SK-N-SH (cell line): ENCODE measurements at regions not wholly inside any gene's neighbourhood (a gene's known extent, or its start where the extent isn't known, plus 50 kb on each side); places are given as distances from the start of the nearest gene placed in this dataset.
"Not testable (repeated sequence)": the region's sequence is repeated elsewhere in the genome, so short reads cannot be mapped to it uniquely, and the experiment has no call there.

ENCODE experiments used
- CTCF ChIA-PET: fragments of 300-600, 350-600 bp; formaldehyde crosslinking; extraction: SDS; loops from one replicate; lab custom pipeline; 2021; lab: Yijun Ruan, JAX
- POLR2A ChIA-PET: fragments of 350-600 bp; sonication (Branson Sonifier 250); formaldehyde crosslinking; extraction: SDS; loops from one replicate; lab custom pipeline; 2020; ENCODE audit warnings: antibody characterized with exemption, inconsistent platforms; lab: Yijun Ruan, JAX
- DNase-seq: peaks from one replicate; pipeline ENCODE4 v3.0.0; 2012
- H2AFZ ChIP-seq: fragments of 200-600 bp; sonication (generic); 2 replicates; pipeline ENCODE4 v1.8.1; 2016; ENCODE audit warnings: antibody characterized with exemption, mild to moderate bottlenecking, low read depth
- H3F3A ChIP-seq: fragments of 200-600 bp; sonication (generic); replicated peaks from 2 replicates; pipeline ENCODE3; 2016; ENCODE audit warnings: antibody characterized with exemption, mild to moderate bottlenecking; ENCODE audit not compliant: insufficient read depth
- H3K27ac ChIP-seq, 2 experiments: fragments of 200-500 bp in 1 of 2; fragments of 200-600 bp in 1 of 2; sonication (Bioruptor generic) in 1 of 2; sonication (generic), shearing (Covaris generic) in 1 of 2; 2 replicates each; pipeline versions ENCODE4 v1.5.1 to v1.6.1; 2014 to 2016; ENCODE audit warnings: low read depth in 2 of 2, inconsistent platforms in 1 of 2, low read length in 1 of 2, mild to moderate bottlenecking in 1 of 2, mixed read lengths in 1 of 2
- H3K27me3 ChIP-seq: fragments of 200-600 bp; sonication (generic), shearing (Covaris generic); 2 replicates; pipeline ENCODE4 v1.6.1; 2016; ENCODE audit warnings: mixed run types; ENCODE audit not compliant: insufficient read depth
- H3K36me3 ChIP-seq, 2 experiments: fragments of 200-500 bp in 1 of 2; fragments of 200-600 bp in 1 of 2; sonication (Bioruptor generic) in 1 of 2; sonication (generic) in 1 of 2; replicated peaks in 1 of 2; 2 replicates each; pipeline versions ENCODE3 to v1.5.1; 2014 to 2016; ENCODE audit warnings: low read length in 1 of 2, mild to moderate bottlenecking in 1 of 2; ENCODE audit not compliant: insufficient read depth in 2 of 2, control insufficient read depth in 1 of 2
- H3K4me1 ChIP-seq, 2 experiments: fragments of 200-500 bp in 1 of 2; fragments of 200-600 bp in 1 of 2; sonication (Bioruptor generic) in 1 of 2; sonication (generic), shearing (Covaris generic) in 1 of 2; 2 replicates each; pipeline versions ENCODE4 v1.5.1 to v1.6.1; 2014 to 2016; ENCODE audit warnings: low read depth in 1 of 2, low read length in 1 of 2, mixed run types in 1 of 2; ENCODE audit not compliant: insufficient read depth in 2 of 2, control insufficient read depth in 1 of 2
- H3K4me2 ChIP-seq: fragments of 200-600 bp; sonication (generic), shearing (Covaris generic); 2 replicates; pipeline ENCODE4 v1.6.1; 2017; ENCODE audit warnings: mixed run types
- H3K4me3 ChIP-seq, 2 experiments: fragments of 200-500 bp in 1 of 2; fragments of 200-600 bp in 1 of 2; sonication (Bioruptor generic) in 1 of 2; sonication (generic), shearing (Covaris generic) in 1 of 2; 2 replicates each; pipeline versions ENCODE4 v1.5.1 to v1.8.1; 2014 to 2016; ENCODE audit warnings: low read depth in 2 of 2, inconsistent platforms in 1 of 2, low read length in 1 of 2, mild to moderate bottlenecking in 1 of 2, mixed read lengths in 1 of 2, moderate library complexity in 1 of 2
- H3K79me2 ChIP-seq: fragments of 200-600 bp; sonication (generic); 2 replicates; pipeline ENCODE4 v1.8.1; 2017; ENCODE audit warnings: mild to moderate bottlenecking; ENCODE audit not compliant: insufficient read depth
- H3K9ac ChIP-seq: fragments of 200-600 bp; sonication (generic); 2 replicates; pipeline ENCODE4 v1.6.1; 2017; ENCODE audit warnings: mixed run types
- H3K9me2 ChIP-seq: fragments of 200-600 bp; sonication (generic); 2 replicates; pipeline ENCODE4 v1.6.1; 2017; ENCODE audit warnings: mixed run types
- H3K9me3 ChIP-seq: fragments of 200-600 bp; sonication (generic); 2 replicates; pipeline ENCODE4 v1.6.1; 2017; ENCODE audit warnings: mixed run types, mild to moderate bottlenecking, moderate library complexity
- H4K20me1 ChIP-seq: fragments of 200-600 bp; sonication (generic); 2 replicates; pipeline ENCODE4 v1.6.1; 2017; ENCODE audit warnings: mild to moderate bottlenecking, mixed run types; ENCODE audit not compliant: insufficient read depth
- CHD2 ChIP-seq: fragments of 150-350 bp; IDR thresholded peaks from 2 replicates; pipeline ENCODE4 v1.6.1; 2018; ENCODE audit warnings: low read length; ENCODE audit not compliant: partially characterized antibody
- FOSL2 ChIP-seq: IDR thresholded peaks from 2 replicates; pipeline ENCODE4 v1.4.0; 2012; ENCODE audit warnings: low read depth, mild to moderate bottlenecking, moderate library complexity, borderline replicate concordance
- FOXJ3 ChIP-seq: sonication (generic); formaldehyde crosslinking; IDR thresholded peaks from 2 replicates; pipeline ENCODE4 v1.5.1; 2020; ENCODE audit warnings: mild to moderate bottlenecking, missing genetic modification reagents
- MXI1 ChIP-seq: IDR thresholded peaks from 2 replicates; pipeline ENCODE4 v1.6.1; 2012; ENCODE audit warnings: mild to moderate bottlenecking, low read depth, low read length, improper control_type of control experiment
- NFIC ChIP-seq: IDR thresholded peaks from 2 replicates; pipeline ENCODE4 v1.4.0; 2012; ENCODE audit warnings: borderline replicate concordance
- REST ChIP-seq: IDR thresholded peaks from 2 replicates; pipeline ENCODE4 v1.6.1; 2012; ENCODE audit warnings: mild to moderate bottlenecking, low read depth, low read length, moderate library complexity
- TAF1 ChIP-seq: IDR thresholded peaks from 2 replicates; pipeline ENCODE4 v1.6.1; 2012; ENCODE audit warnings: low read depth, mild to moderate bottlenecking, low read length, moderate library complexity, borderline replicate concordance
- WGBS: methylation state at CpG from one replicate; pipeline ENCODE4 v1.1.6; 2017; ENCODE audit warnings: low lambda C conversion rate; 5-methylcytosine and 5-hydroxymethylcytosine counted together

- TF ChIP-seq REST (no peak), FOSL2 (no peak), MXI1 (no peak), TAF1 (no peak), FOXJ3 (no peak), CHD2 (no peak)
These were observed 74.8 kb downstream of the SNTN start (continued) for GRCh38 chr3:63727233-63727632.

- Histone ChIP-seq H3K9me3 (no peaks in the 10 kb centered on the region), H3K4me2 (no peak overlapping the region), H3K36me3 (no peaks in the 10 kb centered on the region), H3K9me2 (no peaks in the 10 kb centered on the region), H2AFZ (no peak overlapping the region), H3K27me3 (no peaks in the 10 kb centered on the region), H3K27ac (no peak overlapping the region), H3K4me3 (no peak overlapping the region), H3K9ac (no peak overlapping the region), H3K79me2 (no peaks in the 10 kb centered on the region), H3K4me1 (no peaks in the 10 kb centered on the region), H4K20me1 (no peaks in the 10 kb centered on the region), H3F3A (no peaks in the 10 kb centered on the region)
- no peak for DNase-seq
- ChIA-PET POLR2A (no interaction called here), CTCF (no interaction called here)
- WGBS: 58% methylated on average over 2 of the region's 2 CpGs
- no peak for TF ChIP-seq NFIC
These were observed 79.4 kb downstream of the SNTN start for GRCh38 chr3:63731866-63732265.

GRCh38 chr3:63733278-63733677 lies 80.8 kb downstream of the SNTN start:
- H3K36me3 ChIP-seq, H3K27ac ChIP-seq, H3K4me3 ChIP-seq, H3K4me2 ChIP-seq, H3K27me3 ChIP-seq, H3K9me2 ChIP-seq, H4K20me1 ChIP-seq, H2AFZ ChIP-seq, H3K9me3 ChIP-seq, POLR2A ChIA-PET, H3K79me2 ChIP-seq, H3K9ac ChIP-seq, H3K4me1 ChIP-seq, CTCF ChIA-PET, DNase-seq, H3F3A ChIP-seq: not testable (repeated sequence)
- 87% methylated on average over 19 of the region's 19 CpGs for whole genome bisulfite sequencing

- H2AFZ ChIP-seq, H3K4me1 ChIP-seq, H3F3A ChIP-seq, CTCF ChIA-PET, H3K9me3 ChIP-seq, H3K27ac ChIP-seq, H3K9me2 ChIP-seq, H3K79me2 ChIP-seq, DNase-seq, H3K4me3 ChIP-seq, H3K27me3 ChIP-seq, H3K4me2 ChIP-seq, POLR2A ChIA-PET, H3K36me3 ChIP-seq, H4K20me1 ChIP-seq, H3K9ac ChIP-seq: not testable (repeated sequence)
- WGBS: 41% methylated on average over 6 of the region's 6 CpGs
These were observed 82.2 kb downstream of the SNTN start for GRCh38 chr3:63734632-63735031.

- H3K79me2 ChIP-seq, POLR2A ChIA-PET, H3K4me3 ChIP-seq, H3K27me3 ChIP-seq, CTCF ChIA-PET, H3K27ac ChIP-seq, H3F3A ChIP-seq, H3K9me3 ChIP-seq, H3K9me2 ChIP-seq, H3K9ac ChIP-seq, H3K4me2 ChIP-seq, H3K4me1 ChIP-seq, DNase-seq, H3K36me3 ChIP-seq, H2AFZ ChIP-seq, H4K20me1 ChIP-seq: not testable (repeated sequence)
- WGBS: 0% methylated on average over 1 of the region's 2 CpGs
These were observed 82.3 kb upstream of the C3orf49 start for GRCh38 chr3:63736757-63737156.

GRCh38 chr3:63738577-63738976 lies 80.5 kb upstream of the C3orf49 start:
- DNase-seq: not testable (repeated sequence)

More at GRCh38 chr3:63738577-63738976, 80.5 kb upstream of the C3orf49 start:
- H3K36me3 ChIP-seq, CTCF ChIA-PET, H4K20me1 ChIP-seq, H3K4me1 ChIP-seq, H2AFZ ChIP-seq, H3K9me3 ChIP-seq, POLR2A ChIA-PET, H3K27ac ChIP-seq, H3K9ac ChIP-seq, H3F3A ChIP-seq, H3K4me2 ChIP-seq, H3K79me2 ChIP-seq, H3K9me2 ChIP-seq, H3K27me3 ChIP-seq, H3K4me3 ChIP-seq: not testable (repeated sequence)
- WGBS: 65% methylated on average over 3 of the region's 3 CpGs
